ENCODE measurements at regions not wholly inside any gene's neighbourhood (a gene's known extent, or its start where the extent isn't known, plus 50 kb on each side); places are given as distances from the start of the nearest gene placed in this dataset.

DNA sequence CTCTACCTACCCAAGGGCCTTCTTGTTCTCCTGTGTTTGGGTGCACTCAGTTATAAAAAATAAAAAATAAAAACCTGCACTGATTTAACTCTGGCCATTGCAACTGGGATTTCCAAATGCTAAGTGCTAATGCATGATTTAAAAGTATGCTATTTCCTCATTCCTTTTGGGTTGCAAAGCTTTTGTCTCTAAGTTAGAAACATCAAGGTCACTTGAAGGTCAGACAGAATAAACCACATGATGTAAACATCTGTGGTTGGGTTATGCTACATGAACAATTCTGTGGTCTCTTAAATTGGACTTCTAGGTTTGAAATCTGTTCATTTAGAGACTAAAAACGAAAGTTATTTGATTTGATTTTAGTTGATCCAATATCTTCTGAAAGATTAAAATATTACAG, 1547.4 kb upstream of the TENM3 start:
- POLR2A ChIA-PET = no interaction called here
- H3K36me3 ChIP-seq (ENCODE audit: control insufficient read depth, insufficient read depth, low read length) = no peaks in the 10 kb centered on the region
- no peaks in the 10 kb centered on the region; the same call in 1 of the 2 replicates for H3K9me3 ChIP-seq
- BruUV-seq (replicated peaks) = no TSS peak
- CTCF ChIA-PET = no interaction called here
- H3K27me3 ChIP-seq (replicated peaks; ENCODE audit: control insufficient read depth, insufficient read depth, low read length) = no peaks in the 10 kb centered on the region
- DNase-seq = no peak
- Mint-ChIP-seq H3K36me3 (ENCODE audit: insufficient read depth, unreplicated experiment) (no peaks in the 10 kb centered on the region), H3K4me1 (ENCODE audit: low read depth, unreplicated experiment) (no peaks in the 10 kb centered on the region), H3K4me3 (ENCODE audit: unreplicated experiment) (no peak overlapping the region), H3K27me3 (ENCODE audit: insufficient read depth, unreplicated experiment) (no peaks in the 10 kb centered on the region), H3K27ac (ENCODE audit: unreplicated experiment) (no peak overlapping the region), H3K9me3 (ENCODE audit: unreplicated experiment) (peaks cover 7% of the 10 kb centered on the region)
- intact Hi-C loops (cut with micrococcal nuclease; ENCODE audit: unreplicated experiment) = no loop called here
- no peaks in the 10 kb centered on the region for H3K4me1 ChIP-seq
- TF ChIP-seq, protein P1, sequence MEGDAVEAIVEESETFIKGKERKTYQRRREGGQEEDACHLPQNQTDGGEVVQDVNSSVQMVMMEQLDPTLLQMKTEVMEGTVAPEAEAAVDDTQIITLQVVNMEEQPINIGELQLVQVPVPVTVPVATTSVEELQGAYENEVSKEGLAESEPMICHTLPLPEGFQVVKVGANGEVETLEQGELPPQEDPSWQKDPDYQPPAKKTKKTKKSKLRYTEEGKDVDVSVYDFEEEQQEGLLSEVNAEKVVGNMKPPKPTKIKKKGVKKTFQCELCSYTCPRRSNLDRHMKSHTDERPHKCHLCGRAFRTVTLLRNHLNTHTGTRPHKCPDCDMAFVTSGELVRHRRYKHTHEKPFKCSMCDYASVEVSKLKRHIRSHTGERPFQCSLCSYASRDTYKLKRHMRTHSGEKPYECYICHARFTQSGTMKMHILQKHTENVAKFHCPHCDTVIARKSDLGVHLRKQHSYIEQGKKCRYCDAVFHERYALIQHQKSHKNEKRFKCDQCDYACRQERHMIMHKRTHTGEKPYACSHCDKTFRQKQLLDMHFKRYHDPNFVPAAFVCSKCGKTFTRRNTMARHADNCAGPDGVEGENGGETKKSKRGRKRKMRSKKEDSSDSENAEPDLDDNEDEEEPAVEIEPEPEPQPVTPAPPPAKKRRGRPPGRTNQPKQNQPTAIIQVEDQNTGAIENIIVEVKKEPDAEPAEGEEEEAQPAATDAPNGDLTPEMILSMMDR (IDR thresholded peaks at IDR 0.05; ENCODE audit: insufficient read depth in 1 of 2, low read depth in 1 of 2, low read length in 1 of 2, severe bottlenecking in 1 of 2, unreplicated experiment in 1 of 2) = no peak
- H3K4me3 ChIP-seq (ENCODE audit: low read depth, low read length) = no peak overlapping the region

DNA sequence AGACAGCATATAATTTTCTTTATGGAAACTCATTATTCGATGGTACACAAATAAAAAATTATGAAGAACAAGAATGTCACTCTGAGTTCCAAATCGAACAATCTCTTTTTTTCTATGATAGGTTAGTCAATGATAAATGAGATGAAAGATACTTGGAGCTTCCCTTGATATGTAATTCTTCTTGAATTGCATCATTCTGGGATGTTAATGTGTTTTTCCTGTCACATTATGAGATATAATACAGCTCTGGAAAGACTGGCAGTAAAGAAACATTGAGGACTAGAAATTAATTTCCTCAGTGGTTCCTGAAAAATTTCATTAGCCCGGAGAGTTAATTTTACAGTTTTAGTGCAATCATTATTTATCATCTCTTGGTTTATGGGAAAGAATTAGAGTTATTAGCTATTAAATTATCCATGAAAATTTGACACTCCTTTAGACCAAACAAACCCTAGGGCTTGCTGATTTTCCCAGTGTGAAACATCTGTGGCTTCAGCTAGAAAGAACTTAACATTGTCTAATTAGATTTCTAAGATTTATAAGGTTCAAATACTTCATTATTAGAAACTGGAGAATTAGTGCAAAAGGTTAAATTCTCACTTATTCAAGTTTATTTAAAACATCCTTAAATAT, 1546.6 kb upstream of the TENM3 start:
- Histone ChIP-seq H3K9me3 (no peaks in the 10 kb centered on the region; the same call in 1 of the 2 replicates), H3K4me3 (ENCODE audit: low read depth, low read length) (no peak overlapping the region), H3K27me3 (replicated peaks; ENCODE audit: control insufficient read depth, insufficient read depth, low read length) (no peaks in the 10 kb centered on the region), H3K36me3 (ENCODE audit: control insufficient read depth, insufficient read depth, low read length) (no peaks in the 10 kb centered on the region), H3K4me1 (no peaks in the 10 kb centered on the region)
- H3K4me1 Mint-ChIP-seq (ENCODE audit: low read depth, unreplicated experiment) = no peaks in the 10 kb centered on the region
- peaks cover 7% of the 10 kb centered on the region for H3K9me3 Mint-ChIP-seq (ENCODE audit: unreplicated experiment)
- no peaks in the 10 kb centered on the region for H3K27me3 Mint-ChIP-seq (ENCODE audit: insufficient read depth, unreplicated experiment)
- no peak for DNase-seq
- H3K27ac Mint-ChIP-seq (ENCODE audit: unreplicated experiment) = no peak overlapping the region
- H3K36me3 Mint-ChIP-seq (ENCODE audit: insufficient read depth, unreplicated experiment) = no peaks in the 10 kb centered on the region
- intact Hi-C loops (cut with micrococcal nuclease; ENCODE audit: unreplicated experiment) = no loop called here
- CTCF ChIA-PET = no interaction called here
- TF ChIP-seq, protein P1 (IDR thresholded peaks at IDR 0.05; ENCODE audit: insufficient read depth in 1 of 2, low read depth in 1 of 2, low read length in 1 of 2, severe bottlenecking in 1 of 2, unreplicated experiment in 1 of 2) = no peak
- BruUV-seq (replicated peaks) = no TSS peak
- no peak overlapping the region for H3K4me3 Mint-ChIP-seq (ENCODE audit: unreplicated experiment)
- POLR2A ChIA-PET = no interaction called here

DNA sequence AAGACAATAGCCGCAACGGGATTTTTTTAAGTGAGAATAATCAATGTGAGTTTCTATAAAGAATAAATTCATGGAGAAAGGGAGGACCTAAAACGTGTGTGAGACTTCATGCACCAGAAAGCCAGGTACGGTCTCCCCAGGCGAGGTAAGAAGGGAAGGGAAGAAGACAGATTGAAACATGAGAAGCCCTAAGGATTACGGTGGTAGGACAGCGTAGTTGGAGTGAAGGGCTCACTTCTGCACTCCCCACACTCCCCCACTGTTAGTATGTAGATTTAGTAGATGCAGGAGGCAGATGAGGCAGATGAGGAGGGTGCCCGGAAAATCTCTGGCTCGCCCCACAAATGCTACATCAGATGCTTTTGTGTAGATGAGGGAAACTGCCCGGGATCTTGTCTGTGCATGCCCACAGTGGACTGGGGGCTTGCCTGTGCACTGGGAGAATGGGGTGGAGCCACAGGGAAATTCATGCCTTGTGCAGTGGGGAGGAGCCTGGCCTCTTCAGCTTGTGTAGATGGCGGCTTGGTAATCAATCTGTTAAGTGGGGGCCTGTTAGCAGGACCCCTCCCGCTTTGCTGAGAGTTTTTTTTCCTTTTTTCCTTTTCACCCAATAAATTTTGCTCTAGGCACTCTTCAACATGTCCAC, 1544.5 kb upstream of the TENM3 start:
- H3K4me1 ChIP-seq = no peaks in the 10 kb centered on the region
- BruUV-seq (replicated peaks) = no TSS peak
- no peak overlapping the region for H3K4me3 ChIP-seq (ENCODE audit: low read depth, low read length)
- Mint-ChIP-seq H3K27me3 (ENCODE audit: insufficient read depth, unreplicated experiment) (no peaks in the 10 kb centered on the region), H3K36me3 (ENCODE audit: insufficient read depth, unreplicated experiment) (no peaks in the 10 kb centered on the region), H3K4me1 (ENCODE audit: low read depth, unreplicated experiment) (no peaks in the 10 kb centered on the region), H3K9me3 (ENCODE audit: unreplicated experiment) (peaks cover 6% of the 10 kb centered on the region), H3K27ac (ENCODE audit: unreplicated experiment) (no peak overlapping the region), H3K4me3 (ENCODE audit: unreplicated experiment) (no peak overlapping the region)
- H3K27me3 ChIP-seq (replicated peaks; ENCODE audit: control insufficient read depth, insufficient read depth, low read length) = no peaks in the 10 kb centered on the region
- intact Hi-C loops (cut with micrococcal nuclease; ENCODE audit: unreplicated experiment) = no loop called here
- CTCF ChIA-PET = no interaction called here
- H3K9me3 ChIP-seq = no peaks in the 10 kb centered on the region
- no peak for DNase-seq
- POLR2A ChIA-PET = no interaction called here
- H3K36me3 ChIP-seq (ENCODE audit: control insufficient read depth, insufficient read depth, low read length) = no peaks in the 10 kb centered on the region
- TF ChIP-seq, protein P1 (IDR thresholded peaks at IDR 0.05; ENCODE audit: insufficient read depth in 1 of 2, low read depth in 1 of 2, low read length in 1 of 2, severe bottlenecking in 1 of 2, unreplicated experiment in 1 of 2) = no peak

All from Caco-2 (cell line).